ENCODE measurements at regions not wholly inside any gene's neighbourhood (a gene's known extent, or its start where the extent isn't known, plus 50 kb on each side); places are given as distances from the start of the nearest gene placed in this dataset.

DNA sequence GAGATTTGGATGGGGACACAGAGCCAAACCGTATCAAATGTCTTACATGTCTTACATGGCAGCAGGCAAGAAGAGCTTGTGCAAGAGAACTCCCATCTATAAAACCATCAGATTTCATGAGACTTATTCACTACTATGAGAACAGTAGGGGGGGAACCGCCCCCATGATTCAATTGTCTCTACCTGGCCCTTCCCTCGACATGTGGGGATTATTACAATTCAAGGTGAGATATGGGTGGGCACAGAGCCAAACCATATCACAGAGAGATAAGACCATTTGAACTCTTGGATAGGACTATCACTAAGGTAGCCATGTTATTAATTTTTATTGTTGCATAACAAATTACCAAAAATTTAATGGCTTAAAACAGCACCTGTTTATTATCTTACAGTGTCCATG, 611.7 kb downstream of the SOX6 start:
- TF ChIP-seq, protein P1, sequence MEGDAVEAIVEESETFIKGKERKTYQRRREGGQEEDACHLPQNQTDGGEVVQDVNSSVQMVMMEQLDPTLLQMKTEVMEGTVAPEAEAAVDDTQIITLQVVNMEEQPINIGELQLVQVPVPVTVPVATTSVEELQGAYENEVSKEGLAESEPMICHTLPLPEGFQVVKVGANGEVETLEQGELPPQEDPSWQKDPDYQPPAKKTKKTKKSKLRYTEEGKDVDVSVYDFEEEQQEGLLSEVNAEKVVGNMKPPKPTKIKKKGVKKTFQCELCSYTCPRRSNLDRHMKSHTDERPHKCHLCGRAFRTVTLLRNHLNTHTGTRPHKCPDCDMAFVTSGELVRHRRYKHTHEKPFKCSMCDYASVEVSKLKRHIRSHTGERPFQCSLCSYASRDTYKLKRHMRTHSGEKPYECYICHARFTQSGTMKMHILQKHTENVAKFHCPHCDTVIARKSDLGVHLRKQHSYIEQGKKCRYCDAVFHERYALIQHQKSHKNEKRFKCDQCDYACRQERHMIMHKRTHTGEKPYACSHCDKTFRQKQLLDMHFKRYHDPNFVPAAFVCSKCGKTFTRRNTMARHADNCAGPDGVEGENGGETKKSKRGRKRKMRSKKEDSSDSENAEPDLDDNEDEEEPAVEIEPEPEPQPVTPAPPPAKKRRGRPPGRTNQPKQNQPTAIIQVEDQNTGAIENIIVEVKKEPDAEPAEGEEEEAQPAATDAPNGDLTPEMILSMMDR (IDR thresholded peaks at IDR 0.05), result no peak
- TF ChIP-seq POLR2A (IDR thresholded peaks at IDR 0.05), result no peak
